Stimulated activated memory B cell treated with anti-CD40 and anti-IgM and Interleukin-4, amounts not matched to agents 10 μg/mL and 1 μg/mL and 100 μg/mL, for 72 hours (primary cell): ENCODE measurements at regions not wholly inside any gene's neighbourhood (a gene's known extent, or its start where the extent isn't known, plus 50 kb on each side); places are given as distances from the start of the nearest gene placed in this dataset.

Experiments
- ATAC-seq: fragments of 150-1000 bp; cut with Tn5 transposase; 2 replicates; pipeline ENCODE4 v1.10.0; 2021
- H3K27ac Mint-ChIP-seq: one replicate; pipeline ENCODE4 v1.8.0; 2022; ENCODE audit warnings: mild to moderate bottlenecking, mixed read lengths
- H3K27me3 Mint-ChIP-seq: one replicate; pipeline ENCODE4 v1.8.0; 2022; ENCODE audit warnings: mixed read lengths
- H3K36me3 Mint-ChIP-seq: one replicate; pipeline ENCODE4 v1.8.0; 2022; ENCODE audit warnings: mixed read lengths
- H3K4me1 Mint-ChIP-seq: one replicate; pipeline ENCODE4 v1.8.0; 2022; ENCODE audit warnings: mixed read lengths
- H3K4me3 Mint-ChIP-seq: one replicate; pipeline ENCODE4 v1.8.0; 2022; ENCODE audit warnings: mild to moderate bottlenecking, moderate library complexity, mixed read lengths
- H3K9me3 Mint-ChIP-seq: one replicate; pipeline ENCODE4 v1.8.0; 2022; ENCODE audit warnings: mixed read lengths

GRCh38 chr18:75775121-75775520 lies 347.6 kb upstream of the SMIM21 start:
- no peak for ATAC-seq
- Mint-ChIP-seq H3K4me3 (no peak overlapping the region), H3K36me3 (no peaks in the 10 kb centered on the region), H3K27ac (no peak overlapping the region), H3K9me3 (peaks cover 3% of the 10 kb centered on the region), H3K27me3 (no peaks in the 10 kb centered on the region), H3K4me1 (no peaks in the 10 kb centered on the region)

DNA sequence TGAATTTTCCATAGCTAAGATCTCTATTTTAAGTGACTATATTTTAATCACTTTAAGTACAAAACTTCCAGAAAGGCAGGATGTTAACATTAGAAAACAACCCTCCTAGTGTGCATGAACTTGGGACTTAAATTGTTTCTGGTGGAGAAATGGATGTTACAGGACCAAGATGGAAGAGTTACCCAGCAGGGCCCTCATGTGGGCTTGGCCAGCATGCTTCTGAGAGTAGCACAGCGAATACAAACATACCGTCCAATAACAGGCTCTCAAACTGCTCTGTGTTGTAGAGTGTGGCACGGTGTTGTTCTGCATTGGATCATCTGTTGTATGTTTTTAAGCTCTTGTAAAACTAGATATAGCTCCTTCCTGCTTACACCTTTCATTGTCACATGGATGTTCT lies 346.1 kb upstream of the SMIM21 start:
- Mint-ChIP-seq H3K27me3 (no peaks in the 10 kb centered on the region), H3K4me1 (no peaks in the 10 kb centered on the region), H3K4me3 (no peak overlapping the region), H3K9me3 (peaks cover 3% of the 10 kb centered on the region), H3K27ac (no peak overlapping the region), H3K36me3 (no peaks in the 10 kb centered on the region)
- ATAC-seq: no peak

- Mint-ChIP-seq H3K9me3 (no peaks in the 10 kb centered on the region), H3K4me3 (no peak overlapping the region), H3K27me3 (no peaks in the 10 kb centered on the region), H3K4me1 (no peaks in the 10 kb centered on the region), H3K27ac (no peak overlapping the region), H3K36me3 (no peaks in the 10 kb centered on the region)
- ATAC-seq: no peak
Observed at GRCh38 chr18:75762758-75763157, 335.3 kb upstream of the SMIM21 start.

GRCh38 chr18:75760208-75760607 lies 332.7 kb upstream of the SMIM21 start:
- Mint-ChIP-seq H3K4me3 (no peak overlapping the region), H3K27me3 (no peaks in the 10 kb centered on the region), H3K27ac (no peak overlapping the region), H3K9me3 (no peaks in the 10 kb centered on the region), H3K4me1 (no peaks in the 10 kb centered on the region), H3K36me3 (no peaks in the 10 kb centered on the region)
- ATAC-seq: no peak

DNA sequence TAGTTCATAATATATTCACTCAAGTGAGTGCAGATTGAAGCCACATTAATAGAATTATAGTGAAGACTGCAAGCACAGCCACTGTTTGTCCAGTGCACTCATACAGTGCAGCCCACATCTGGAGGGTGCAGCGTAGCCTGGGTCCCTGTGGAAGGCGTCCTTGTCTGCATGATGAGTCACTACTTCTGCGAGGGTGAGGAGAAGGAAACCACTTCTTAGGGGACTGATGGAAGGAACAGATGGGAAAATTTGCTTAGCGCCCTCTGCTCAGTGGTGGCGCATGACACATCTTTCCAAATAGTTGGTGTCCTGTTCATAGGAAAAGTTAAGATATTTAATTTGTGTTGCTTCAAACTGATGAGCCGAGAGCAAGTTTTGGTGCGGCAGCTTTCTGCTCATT lies 330.4 kb upstream of the SMIM21 start:
- no peak overlapping the region for H3K27ac Mint-ChIP-seq
- no peaks in the 10 kb centered on the region for H3K4me1 Mint-ChIP-seq
- no peak overlapping the region for H3K4me3 Mint-ChIP-seq
- H3K27me3 Mint-ChIP-seq: no peaks in the 10 kb centered on the region
- peak; percentile 44 for ATAC-seq
- no peaks in the 10 kb centered on the region for H3K36me3 Mint-ChIP-seq
- H3K9me3 Mint-ChIP-seq: no peaks in the 10 kb centered on the region

- no peaks in the 10 kb centered on the region for H3K4me1 Mint-ChIP-seq
- no peak for ATAC-seq
- H3K4me3 Mint-ChIP-seq: no peak overlapping the region
- H3K27me3 Mint-ChIP-seq: no peaks in the 10 kb centered on the region
- no peak overlapping the region for H3K27ac Mint-ChIP-seq
- peaks cover 4% of the 10 kb centered on the region for H3K9me3 Mint-ChIP-seq
- H3K36me3 Mint-ChIP-seq: no peaks in the 10 kb centered on the region
Observed at GRCh38 chr18:75754433-75754832, 326.9 kb upstream of the SMIM21 start.

DNA sequence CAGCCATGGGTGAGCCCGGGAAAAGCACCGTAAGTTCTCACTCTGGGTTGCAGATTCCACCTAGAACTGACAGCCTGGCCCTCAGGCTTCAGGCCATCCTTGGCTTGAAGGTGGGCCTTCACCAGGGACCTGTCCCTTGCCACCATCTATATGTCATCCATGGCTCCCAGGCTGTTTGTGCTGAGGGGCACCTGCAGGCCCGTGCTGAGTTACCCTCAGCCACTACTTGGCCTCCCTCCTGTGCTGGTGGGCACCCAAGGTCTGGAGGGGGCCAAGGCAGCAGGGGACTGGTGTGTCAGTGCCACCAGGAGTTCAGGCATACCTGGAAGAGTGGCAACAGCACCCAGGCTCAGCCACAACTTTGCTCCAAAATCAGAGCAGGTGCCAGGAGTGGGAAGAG lies 326.2 kb upstream of the SMIM21 start:
- Mint-ChIP-seq H3K27ac (no peak overlapping the region), H3K27me3 (no peaks in the 10 kb centered on the region), H3K4me1 (no peaks in the 10 kb centered on the region), H3K36me3 (no peaks in the 10 kb centered on the region), H3K9me3 (peaks cover 4% of the 10 kb centered on the region), H3K4me3 (no peak overlapping the region)
- no peak for ATAC-seq

GRCh38 chr18:75752740-75753263 lies 325.3 kb upstream of the SMIM21 start:
- Mint-ChIP-seq H3K4me3 (no peak overlapping the region), H3K27me3 (no peaks in the 10 kb centered on the region), H3K9me3 (peaks cover 4% of the 10 kb centered on the region), H3K27ac (no peak overlapping the region), H3K4me1 (no peaks in the 10 kb centered on the region), H3K36me3 (no peaks in the 10 kb centered on the region)
- peak; percentile 25 for ATAC-seq

DNA sequence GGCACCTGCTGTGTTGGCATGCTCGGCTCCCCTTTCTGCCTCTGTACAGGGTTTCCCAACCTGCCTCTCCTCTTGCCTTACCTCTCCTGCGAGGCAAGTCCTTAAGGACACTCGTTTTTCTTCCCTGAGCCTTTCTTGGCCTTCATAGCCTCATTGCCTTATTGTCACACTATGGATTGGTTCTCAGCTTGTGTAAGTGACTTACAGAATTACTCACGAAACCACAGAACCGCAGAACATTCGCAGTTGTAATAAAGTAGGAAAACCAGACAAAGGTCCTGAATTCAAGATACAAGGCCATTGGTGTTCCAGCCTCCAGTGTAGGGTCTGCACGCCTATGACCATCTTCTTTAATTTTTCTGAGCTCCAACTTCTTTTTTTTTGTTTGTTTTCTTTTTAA lies 317.6 kb upstream of the SMIM21 start:
- Mint-ChIP-seq H3K27me3 (no peaks in the 10 kb centered on the region), H3K36me3 (no peaks in the 10 kb centered on the region), H3K4me3 (no peak overlapping the region), H3K4me1 (no peaks in the 10 kb centered on the region), H3K27ac (no peak overlapping the region), H3K9me3 (peaks cover 5% of the 10 kb centered on the region)
- ATAC-seq: no peak

DNA sequence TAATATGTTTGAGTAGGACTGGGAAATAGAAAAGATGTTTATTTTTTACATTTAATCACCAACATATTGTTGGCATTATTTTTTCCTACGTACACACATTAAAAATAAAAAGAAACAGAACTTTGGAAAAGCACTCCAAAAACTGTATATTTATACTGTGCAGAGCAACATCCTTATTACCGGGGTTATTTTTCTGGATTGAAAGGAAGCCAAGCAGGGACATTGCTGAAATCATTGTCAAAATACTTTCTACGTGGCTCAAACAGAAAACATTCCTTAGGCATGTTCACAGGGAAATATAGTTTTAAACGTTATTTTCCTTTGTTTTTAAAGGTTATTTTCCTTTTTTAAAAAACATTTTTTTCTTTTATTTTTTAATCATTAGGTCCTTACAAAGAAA lies 315.0 kb upstream of the SMIM21 start:
- no peak for ATAC-seq
- no peak overlapping the region for H3K27ac Mint-ChIP-seq
- H3K36me3 Mint-ChIP-seq: no peaks in the 10 kb centered on the region

DNA sequence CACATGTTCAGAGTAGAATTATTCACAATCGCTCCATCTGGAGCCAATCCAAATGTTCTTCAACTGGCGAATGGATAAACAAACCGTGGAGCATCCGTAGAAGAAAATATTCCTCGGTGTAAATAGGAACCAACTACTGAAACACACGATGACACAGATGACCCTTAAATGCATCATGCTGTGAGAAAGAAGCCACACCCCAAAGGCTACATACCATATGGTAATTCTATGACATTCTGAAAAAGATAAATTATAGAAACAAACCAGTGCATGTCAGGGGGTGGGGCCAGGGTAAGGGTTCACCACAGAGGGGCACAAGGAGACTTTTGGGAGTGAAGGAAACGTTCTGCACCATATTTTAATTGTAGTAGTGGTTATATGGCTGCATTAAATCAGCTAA lies 312.2 kb upstream of the SMIM21 start:
- no peak overlapping the region for H3K4me3 Mint-ChIP-seq
- no peaks in the 10 kb centered on the region for H3K4me1 Mint-ChIP-seq
- no peak for ATAC-seq
- H3K27ac Mint-ChIP-seq: no peak overlapping the region
- H3K9me3 Mint-ChIP-seq: peaks cover 8% of the 10 kb centered on the region
- no peaks in the 10 kb centered on the region for H3K36me3 Mint-ChIP-seq
- H3K27me3 Mint-ChIP-seq: no peaks in the 10 kb centered on the region

More for the DNA sequence above, 315.0 kb upstream of the SMIM21 start:
- Mint-ChIP-seq H3K9me3 (peaks cover 5% of the 10 kb centered on the region), H3K27me3 (no peaks in the 10 kb centered on the region), H3K4me1 (no peaks in the 10 kb centered on the region), H3K4me3 (no peak overlapping the region)

- Mint-ChIP-seq H3K4me1 (no peaks in the 10 kb centered on the region), H3K9me3 (peaks cover 8% of the 10 kb centered on the region), H3K27ac (no peak overlapping the region), H3K36me3 (no peaks in the 10 kb centered on the region), H3K27me3 (no peaks in the 10 kb centered on the region), H3K4me3 (no peak overlapping the region)
- no peak for ATAC-seq
Observed at GRCh38 chr18:75735291-75735690, 307.8 kb upstream of the SMIM21 start.

- Mint-ChIP-seq H3K9me3 (peaks cover 2% of the 10 kb centered on the region), H3K27ac (no peak overlapping the region), H3K4me3 (no peak overlapping the region), H3K27me3 (peaks cover 20% of the 10 kb centered on the region), H3K4me1 (no peaks in the 10 kb centered on the region), H3K36me3 (no peaks in the 10 kb centered on the region)
- ATAC-seq: no peak
Observed at GRCh38 chr18:75730249-75730648, 302.7 kb upstream of the SMIM21 start.

DNA sequence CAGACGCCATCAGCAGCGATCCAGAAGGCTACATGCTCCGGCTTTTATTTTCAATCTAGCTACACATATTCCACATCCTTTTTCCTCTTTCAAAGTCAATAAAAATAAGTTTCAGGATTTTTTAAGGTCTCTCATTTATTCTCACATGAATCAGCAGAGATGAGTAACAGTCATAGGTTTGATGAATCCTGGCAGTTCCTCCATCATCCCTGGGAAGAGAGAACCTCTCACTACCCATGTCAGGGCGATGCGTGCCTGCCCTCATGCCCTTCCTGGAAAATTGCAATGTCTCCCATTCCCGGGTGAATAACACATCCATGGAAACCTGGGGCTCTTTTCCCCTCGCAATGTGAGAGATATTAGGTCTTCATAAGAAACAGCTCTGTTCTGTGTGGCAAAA lies 301.1 kb upstream of the SMIM21 start:
- no peaks in the 10 kb centered on the region for H3K4me1 Mint-ChIP-seq
- ATAC-seq: no peak
- H3K4me3 Mint-ChIP-seq: no peak overlapping the region
- H3K27me3 Mint-ChIP-seq: peaks cover 20% of the 10 kb centered on the region
- no peak overlapping the region for H3K27ac Mint-ChIP-seq
- no peaks in the 10 kb centered on the region for H3K9me3 Mint-ChIP-seq
- no peaks in the 10 kb centered on the region for H3K36me3 Mint-ChIP-seq

DNA sequence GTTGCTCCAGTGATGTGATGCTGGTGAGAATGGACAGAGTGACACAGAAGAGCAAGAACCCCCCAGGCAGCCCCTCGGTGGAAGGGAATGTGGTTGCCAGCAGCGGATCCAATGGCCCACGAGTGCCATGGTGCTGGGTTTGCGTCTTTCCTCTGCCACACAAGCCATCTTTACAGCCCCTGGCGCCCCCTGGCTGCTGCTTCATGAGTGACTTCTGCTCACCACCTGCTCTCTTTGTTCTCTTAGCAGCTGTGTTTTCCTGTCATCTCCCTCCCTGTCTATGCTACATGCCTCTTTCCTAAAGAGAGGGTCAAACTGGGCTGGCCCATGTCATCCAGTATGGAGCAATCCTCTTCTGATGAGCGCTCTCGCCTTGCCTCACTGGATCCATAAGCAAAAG lies 300.0 kb upstream of the SMIM21 start:
- no peaks in the 10 kb centered on the region for H3K9me3 Mint-ChIP-seq
- no peaks in the 10 kb centered on the region for H3K4me1 Mint-ChIP-seq
- H3K27me3 Mint-ChIP-seq: peaks cover 20% of the 10 kb centered on the region
- H3K36me3 Mint-ChIP-seq: no peaks in the 10 kb centered on the region
- no peak overlapping the region for H3K27ac Mint-ChIP-seq
- ATAC-seq: peak; percentile 16
- no peak overlapping the region for H3K4me3 Mint-ChIP-seq

DNA sequence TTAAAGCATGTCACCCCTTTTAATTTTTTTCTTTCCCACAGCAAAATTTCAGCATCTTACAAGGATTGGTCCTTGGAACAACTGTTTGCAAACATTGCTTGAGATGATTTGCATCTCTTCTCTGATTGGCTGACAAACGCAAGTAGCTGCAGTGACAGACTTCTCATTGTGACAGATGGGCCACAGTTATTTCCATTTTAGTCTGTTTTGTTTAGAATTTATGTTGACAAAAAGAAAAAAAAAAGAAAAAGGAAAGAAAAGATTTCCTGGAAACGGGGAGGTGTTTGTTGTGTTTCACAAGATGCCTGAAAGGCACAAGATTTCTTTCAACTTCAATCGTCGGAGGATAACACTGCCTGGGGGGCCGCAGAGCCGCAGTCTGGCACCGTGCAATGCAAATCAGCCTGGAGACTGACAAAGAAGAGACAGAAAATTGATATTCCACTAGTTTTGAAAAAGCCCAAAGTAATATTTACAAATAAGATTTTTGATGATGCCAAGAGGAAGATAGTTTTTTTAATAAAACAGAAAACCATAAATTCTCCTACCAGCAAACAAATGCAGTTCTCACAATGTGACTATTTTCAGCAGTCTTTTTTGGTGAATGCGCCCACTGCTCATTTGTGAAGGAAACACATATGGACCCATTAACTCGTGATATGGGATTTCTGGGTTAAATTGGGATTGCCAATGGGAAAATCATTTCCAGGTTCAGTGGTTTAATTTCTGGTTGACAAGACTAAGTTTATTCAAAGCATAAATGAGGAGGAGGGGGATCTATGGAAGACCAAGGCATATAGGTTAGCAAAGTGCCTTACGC lies 296.2 kb upstream of the SMIM21 start:
- peaks cover 8% of the 10 kb centered on the region for H3K27me3 Mint-ChIP-seq
- H3K36me3 Mint-ChIP-seq: no peaks in the 10 kb centered on the region
- ATAC-seq: no peak
- no peak overlapping the region for H3K4me3 Mint-ChIP-seq
- peaks cover 3% of the 10 kb centered on the region for H3K9me3 Mint-ChIP-seq
- no peaks in the 10 kb centered on the region for H3K4me1 Mint-ChIP-seq
- H3K27ac Mint-ChIP-seq: no peak overlapping the region
